GM19239 (cell line): ENCODE measurements at regions not wholly inside any gene's neighbourhood (a gene's known extent, or its start where the extent isn't known, plus 50 kb on each side); places are given as distances from the start of the nearest gene placed in this dataset.

Experiments used
- DNase-seq: peaks from one replicate; pipeline ENCODE4 v3.0.0; 2011; ENCODE audit warnings: low spot score; ENCODE audit not compliant: insufficient read length
- FAIRE-seq: peaks from 2 replicates; lab custom pipeline; 2011; peaks lifted over from hg19 to GRCh38; lab: Jason Lieb, UNC

DNA sequence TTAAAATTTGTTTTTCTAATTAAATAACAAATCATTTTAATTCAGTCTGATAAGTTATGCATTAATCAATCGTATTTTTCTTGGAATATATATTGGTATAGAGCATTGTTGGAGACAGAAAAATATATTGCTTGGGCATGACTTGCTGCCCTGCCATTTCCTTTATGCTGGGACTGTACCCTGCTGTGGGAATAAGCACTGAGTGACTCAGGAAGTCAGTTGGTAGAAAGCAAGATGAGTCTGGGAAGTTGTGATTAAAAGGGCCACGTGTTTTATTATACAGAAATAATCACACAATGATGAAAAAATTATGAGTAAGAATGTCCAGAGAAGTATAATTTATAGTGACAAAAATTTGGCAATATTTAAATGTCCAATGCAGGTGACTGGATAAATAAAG, 139.5 kb downstream of the KIF18A start:
- FAIRE-seq (no peak), DNase-seq (no peak)

DNA sequence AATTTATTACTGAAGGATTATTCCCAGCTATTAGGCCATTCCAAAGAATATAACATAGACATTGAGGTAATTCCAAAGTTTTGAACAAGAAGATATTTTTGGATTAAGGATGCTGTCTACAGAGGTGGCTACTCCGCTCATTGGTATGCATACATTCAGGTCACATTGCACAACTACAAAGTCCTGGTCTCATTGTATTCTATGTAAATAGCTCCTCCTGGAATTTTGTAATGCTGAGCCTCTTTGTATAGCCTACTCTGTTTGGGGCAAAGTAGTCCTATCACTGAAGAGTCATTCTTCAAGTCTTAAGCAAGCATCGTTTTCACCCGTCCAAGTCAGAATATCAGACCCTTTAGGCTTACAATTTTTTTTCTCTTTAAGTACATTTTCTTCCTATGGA, 142.4 kb downstream of the KIF18A start:
- FAIRE-seq = no peak
- no peak for DNase-seq

DNA sequence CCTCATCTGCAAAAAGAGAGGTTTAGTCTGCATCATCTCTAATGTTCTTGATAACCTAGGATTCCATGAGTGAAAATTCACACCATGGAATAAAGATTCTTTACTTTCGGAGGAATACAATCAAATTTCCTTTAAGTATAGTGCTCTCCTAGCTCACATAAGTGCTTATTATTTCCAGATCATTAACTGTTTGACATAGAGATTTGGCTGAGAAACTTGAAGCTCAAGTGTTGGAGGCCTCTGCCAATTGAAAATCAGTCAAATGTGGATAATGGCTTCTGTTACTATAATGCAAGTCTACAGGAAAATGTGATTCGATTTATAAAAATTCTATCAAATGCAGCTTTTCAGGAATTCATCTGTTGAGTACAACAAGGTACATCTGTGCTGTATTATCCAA, 144.6 kb downstream of the KIF18A start:
- no peak for FAIRE-seq
- DNase-seq = no peak

DNA sequence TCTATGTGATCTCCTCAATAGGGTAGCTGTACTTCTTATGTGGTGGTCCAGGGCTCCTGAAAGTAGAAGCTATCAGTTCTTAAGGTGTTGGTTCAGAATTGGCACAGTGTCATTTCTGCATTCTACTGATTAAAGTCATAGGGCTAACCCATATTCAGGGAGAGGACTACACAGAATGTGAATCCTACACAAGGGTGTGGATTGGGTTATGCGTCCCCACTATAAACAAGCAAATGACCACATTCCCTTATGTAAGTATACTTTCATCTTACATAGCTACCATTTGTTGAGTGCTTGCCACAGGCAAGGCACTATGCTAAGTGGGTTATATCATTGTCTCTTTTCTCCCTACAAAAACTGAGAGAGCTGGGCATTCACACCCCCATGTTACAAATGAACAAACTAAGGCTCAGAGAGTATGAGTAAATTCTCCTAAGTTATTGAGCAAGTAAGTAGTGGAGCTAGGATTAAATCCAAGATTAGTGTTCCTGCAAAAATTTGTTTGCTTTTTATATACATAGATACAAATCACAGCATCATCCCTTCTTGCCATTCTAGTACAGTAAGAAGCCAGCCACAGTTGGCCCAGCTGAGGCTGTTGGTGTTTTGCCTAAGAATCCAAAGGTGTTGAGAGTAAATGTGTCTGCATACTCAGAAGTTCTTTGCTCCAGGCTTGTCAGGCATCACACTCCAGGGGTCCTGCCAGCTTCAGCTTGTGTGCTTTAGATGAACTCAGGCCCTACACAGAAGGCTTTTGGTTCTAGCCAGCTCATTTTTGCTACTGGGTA, 157.8 kb downstream of the KIF18A start:
- no peak for DNase-seq
- FAIRE-seq = no peak

DNA sequence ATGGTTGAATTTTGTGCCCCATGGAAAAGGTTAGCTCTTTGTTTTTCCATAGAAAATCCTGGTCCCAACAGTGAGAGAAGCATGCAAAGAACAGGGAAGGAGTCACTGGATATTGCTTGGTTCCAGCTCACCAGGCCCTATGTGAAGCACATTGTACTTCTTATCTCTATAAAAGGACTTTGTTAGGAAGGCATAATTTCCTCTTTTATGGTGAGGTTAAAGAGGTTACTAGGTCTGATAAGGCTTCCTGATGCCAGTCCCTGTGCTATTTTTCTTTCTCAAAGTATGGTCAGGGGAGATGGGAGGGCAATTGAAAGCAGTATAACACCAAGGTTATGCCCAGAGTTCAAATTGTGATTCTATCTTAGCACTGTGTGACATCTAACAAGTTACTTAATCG, 162.6 kb downstream of the KIF18A start:
- FAIRE-seq (no peak), DNase-seq (no peak)

DNA sequence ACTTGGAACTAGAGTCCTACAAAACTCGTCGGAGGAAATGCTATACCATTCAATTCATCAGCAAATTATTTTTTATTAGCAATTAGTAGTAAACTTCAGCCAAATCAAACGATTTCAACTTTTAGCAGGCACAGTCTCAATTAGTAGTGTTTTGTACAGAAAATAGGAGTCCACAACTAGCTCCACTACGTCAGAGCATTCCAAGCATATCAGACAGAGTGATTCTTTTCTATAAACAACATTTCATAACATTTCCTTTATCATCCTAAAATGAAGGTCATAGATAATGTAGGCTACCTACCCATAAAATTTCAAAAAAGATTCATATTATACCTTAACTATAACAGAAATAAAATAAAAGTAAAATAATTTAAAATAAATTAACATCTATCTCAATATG, 169.9 kb downstream of the KIF18A start:
- FAIRE-seq (no peak), DNase-seq (no peak)

DNA sequence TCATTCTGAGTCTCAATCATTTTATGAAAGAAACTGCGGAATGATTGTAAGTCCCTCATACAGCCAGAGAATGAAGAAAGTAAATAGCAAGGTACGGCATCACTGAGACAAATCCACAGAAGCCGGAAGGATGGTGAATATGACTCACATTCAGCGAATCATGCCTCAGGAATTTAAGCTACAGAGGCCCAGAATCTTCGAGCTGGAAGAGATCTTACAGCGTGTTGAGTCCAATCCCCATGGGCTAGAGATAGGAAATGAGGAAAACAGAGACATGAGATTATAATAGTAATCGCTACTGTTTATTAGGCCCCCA, 173.2 kb downstream of the KIF18A start:
- FAIRE-seq = no peak

DNA sequence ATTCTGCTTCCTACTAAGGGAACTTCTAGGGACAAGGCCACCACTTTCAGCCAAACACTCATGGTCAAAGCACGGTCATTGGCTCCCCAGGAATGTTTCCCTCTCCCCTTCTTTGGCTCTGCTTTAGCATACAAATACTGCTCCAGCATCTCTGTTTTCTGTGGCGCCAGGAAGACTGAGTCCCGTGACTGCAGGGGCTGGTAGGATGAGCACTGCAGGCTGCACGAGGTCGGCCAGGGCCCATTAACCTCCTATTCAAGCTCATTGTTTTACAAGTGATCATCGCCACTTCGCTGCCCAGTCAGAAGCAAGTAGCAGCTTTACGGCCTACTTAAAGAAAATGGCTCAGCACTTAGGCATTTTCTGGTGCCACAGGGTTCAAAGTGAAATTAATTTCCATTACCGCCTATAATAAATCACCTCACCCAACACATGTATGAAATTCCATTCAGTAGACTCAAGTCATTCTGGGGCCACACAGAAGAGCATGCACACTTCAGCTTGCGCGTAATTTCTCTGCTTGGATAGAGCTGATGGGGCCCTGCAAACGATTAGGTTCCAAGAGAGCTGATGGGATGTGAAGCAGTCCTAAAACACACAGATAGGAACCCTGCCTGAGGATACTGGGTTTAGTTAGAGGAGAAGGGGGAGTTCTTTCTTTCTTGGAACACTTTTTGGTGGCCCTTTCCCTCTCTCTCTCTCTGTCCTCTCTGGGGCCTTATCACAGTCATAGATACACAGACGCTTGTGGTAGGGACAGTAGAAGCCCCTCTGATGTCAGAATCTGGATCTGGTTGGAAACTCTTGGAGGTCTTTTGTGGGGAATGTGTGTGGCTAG, 173.7 kb downstream of the KIF18A start:
- FAIRE-seq (no peak), DNase-seq (no peak)

More for the DNA sequence above, 173.2 kb downstream of the KIF18A start:
- no peak for DNase-seq

DNA sequence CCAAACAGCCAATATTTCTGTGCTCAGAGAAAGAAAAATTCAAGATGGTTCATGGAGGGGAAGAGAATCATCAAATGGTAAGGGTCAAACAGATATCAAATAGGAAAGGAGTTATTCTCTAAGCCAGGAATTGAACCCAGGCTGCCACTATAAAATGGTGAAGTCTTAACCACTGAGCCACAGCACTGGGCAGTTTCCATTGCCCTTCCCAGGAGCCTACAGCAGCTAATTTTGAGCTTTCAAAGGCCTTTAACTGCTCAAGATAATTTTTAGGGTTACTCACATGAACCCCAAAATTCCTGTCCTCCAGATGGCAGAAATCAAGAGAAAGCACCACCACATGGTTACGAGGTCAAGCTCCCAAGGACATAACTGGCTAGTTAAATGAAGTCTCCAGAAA, 176.2 kb downstream of the KIF18A start:
- no peak for DNase-seq
- FAIRE-seq = no peak

DNA sequence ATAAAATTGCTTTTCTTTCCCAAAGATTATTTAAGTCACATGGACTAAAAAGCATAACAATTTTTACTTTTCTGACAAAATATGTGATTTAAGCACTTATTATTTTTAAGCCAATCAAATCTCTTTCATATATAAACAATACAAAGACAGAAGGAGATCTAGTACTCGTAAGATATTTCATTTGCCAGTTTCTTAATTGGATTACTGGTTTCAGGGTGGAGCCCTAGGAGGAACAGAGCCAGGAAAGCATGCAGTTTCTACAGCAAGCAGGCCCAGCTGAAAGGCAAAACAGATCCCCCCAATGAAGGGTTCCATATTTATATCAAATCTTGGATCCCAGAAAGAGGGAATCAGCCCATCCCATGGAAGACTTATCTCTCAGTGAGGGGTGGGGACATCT, 177.0 kb downstream of the KIF18A start:
- DNase-seq = no peak
- FAIRE-seq = no peak

DNA sequence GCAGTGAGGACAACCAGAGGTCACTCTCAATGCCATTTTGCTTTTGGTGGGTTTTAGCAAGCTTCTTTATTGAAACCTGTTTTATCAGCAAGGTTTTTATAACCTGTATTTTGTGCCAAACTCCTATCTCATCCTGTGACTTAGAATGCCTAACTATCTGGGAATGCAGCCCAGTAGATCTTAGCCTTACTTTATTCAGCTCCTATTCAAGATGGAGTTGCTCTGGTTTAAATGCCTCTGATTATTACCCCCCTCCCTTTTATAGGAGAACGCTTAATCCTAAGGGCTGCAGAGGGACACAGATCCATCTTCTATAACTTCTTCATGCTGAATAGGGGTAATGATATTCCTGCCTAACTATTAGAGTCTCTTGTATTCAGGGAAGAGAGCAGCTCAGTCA, 179.1 kb downstream of the KIF18A start:
- DNase-seq = no peak
- FAIRE-seq = no peak

DNA sequence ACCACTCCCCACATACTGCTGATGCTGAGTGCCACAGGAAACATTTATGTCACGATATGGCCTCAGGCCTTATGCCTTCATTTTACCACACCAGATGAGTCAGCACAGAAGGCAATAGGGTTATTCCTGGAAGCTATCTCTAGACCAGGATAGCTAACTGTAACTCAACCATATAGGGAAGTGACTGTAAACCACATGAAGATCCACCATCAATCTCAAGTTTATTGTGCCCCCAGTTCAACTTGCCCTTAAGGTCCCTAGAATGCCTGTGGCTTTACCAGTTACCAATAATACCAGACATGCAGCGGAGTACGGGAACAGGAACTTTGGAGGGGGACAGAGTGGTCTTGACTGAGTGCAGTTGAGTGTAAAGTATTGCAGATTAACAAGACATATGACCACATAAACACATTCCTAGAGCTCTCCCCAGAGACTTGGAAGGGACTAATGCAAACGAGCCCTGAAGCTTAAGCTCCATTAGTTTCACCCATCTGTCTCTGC, 180.9 kb downstream of the KIF18A start:
- no peak for FAIRE-seq
- DNase-seq = no peak

DNA sequence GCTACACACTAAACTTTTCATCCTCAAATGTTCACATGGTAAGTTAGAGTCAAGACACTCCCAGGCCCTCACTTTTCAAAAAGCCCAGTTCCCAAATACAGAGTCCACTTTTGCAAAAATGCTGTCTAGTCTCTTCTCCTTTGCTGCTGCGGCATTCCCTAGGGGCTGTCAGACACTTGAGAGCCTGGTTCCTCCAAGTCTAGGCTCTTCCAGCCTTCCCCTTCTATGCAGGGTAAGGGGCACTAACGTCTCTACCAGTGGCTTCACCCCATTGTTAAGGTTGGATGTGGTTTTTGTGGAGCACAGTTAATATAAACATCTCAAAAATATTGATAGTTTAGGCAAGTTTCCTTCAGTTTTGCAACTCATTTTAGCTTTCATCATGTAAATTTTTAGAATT, 181.5 kb downstream of the KIF18A start:
- DNase-seq = no peak
- FAIRE-seq = no peak

DNA sequence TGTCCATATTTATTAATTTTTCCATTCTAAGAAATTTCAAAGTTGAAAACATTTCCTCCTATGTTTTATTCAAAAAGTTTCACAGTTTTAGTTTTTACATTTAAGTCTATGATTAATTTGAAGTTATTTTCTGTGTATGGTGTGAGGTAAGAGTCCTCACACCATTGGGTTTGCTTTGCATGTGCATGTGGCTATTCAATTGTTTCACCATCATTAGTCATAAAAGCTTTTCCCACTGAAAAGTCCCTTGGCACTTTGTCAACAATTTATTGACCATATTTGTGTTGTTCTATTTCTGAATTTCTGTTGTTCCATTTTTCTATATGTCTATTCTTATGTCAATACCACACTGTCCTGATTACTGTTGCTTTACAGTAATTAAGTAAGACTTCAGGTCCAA, 186.5 kb downstream of the KIF18A start:
- DNase-seq = no peak
- no peak for FAIRE-seq

DNA sequence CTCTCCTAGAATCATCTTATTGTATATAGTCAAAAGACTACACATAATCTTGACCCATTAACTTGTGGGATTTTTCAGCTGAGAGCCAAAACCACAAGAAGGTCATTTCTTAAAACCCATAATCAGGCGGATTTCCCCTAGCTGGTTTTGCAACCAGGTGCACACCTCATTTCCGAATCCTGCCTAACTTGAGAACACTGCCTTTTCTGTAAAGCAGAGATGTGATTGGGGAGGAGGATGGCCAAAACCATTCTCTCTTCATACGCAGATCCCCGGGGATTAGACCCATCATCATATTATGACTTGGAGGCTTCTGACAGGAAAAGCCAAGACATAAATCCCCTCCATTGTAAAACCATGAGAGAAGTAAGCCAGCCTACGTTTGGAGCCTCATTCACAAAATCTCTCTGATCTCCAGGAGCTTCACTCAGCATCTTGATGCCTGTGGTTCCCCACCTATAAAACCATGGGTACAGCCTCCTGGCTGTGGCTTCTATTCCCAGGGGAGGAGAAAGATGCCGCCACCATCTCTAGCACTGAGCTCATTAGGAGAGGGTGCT, 191.3 kb downstream of the KIF18A start:
- DNase-seq (peak; percentile 34), FAIRE-seq (peak; percentile 92)

DNA sequence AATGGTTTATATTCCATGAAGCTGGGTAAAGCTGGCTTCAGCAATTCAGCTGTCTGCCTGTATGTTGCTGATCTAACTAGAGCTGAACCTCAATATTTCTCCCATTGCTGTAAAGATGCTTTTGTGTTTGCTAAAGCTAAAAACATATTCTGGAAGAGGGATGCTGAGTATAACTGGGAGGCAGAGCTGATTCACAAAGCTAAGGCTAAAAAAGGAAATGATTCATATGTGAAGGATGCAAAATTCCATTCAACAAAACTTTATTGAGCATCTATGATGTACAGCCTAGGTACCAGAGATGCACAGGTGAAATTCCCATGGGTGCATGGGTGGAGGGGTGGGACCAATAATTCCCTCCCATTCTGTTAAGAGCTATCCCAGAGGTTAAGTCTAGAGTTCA, 193.9 kb downstream of the KIF18A start:
- DNase-seq (no peak), FAIRE-seq (no peak)

DNA sequence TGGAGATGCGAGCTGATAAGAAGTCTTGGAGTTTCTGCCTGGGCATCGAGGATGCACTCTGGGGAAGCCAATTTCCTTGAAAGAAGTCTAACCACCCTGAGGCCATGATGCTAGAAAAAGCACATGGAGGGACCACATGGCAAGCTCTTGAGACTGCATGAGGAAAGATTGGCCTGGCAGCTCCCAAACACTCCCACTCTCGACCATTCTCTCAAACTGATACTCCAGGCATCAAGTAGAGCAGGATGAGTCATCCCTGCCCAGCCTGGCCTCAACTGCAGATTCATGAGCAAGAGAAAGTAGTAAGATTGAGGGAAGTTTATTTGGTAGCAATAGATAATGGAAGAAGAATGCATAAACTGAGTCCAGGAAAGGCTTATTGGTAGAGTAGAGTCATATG, 194.3 kb downstream of the KIF18A start:
- DNase-seq = no peak
- FAIRE-seq = peak; percentile 21

DNA sequence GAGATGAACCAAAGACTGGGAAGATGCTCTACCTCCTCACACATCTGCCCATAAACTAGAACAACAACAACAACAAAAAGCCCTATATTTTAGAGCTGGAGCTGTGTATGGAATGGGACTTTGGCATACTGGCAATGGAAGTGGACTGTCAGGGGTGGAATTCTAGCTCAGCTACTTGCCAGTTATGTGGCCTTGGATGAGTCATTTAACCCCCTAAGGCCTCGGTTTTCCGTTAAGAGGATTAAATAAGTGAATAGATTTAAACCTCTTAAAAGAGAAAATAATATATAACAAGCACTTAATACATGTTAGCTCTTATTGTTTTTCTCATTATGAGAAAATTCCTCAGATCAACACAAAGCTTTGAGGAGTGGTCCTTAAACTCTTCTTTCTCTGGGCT, 195.0 kb downstream of the KIF18A start:
- FAIRE-seq (no peak), DNase-seq (no peak)

DNA sequence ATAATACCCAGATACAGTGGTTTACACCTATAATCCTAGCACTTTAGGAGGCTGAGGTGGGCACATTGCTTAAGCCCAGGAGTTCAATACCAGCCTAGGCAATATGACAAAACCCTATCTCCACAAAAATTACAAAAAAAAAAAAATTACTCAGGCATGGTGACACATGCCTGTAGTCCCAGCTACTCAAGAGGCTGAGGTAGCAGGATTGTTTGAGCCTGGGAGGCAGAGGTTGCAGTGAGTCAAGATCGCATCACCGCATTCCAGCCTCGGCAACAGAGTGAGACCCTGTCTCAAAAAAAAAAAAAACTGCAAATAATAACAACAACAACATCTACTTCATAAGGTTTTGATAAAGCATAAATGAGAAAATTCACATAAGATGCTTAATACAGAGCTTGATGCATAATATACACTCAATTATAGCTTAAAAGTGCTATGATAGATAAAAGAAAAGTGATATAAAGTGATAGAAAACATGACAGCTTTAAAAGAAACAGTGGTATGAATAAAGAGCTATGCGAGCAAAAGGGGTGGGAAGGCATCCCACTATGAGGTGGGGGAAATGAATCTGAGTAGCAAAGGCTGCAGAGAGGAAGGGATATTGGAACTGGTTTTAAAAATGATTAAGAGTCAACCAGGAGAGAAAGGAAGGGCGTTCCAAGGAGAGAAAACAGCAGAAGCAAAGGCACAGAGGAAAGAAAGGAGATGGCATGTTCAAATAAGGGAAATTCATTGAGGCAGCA, 197.6 kb downstream of the KIF18A start:
- FAIRE-seq (no peak), DNase-seq (no peak)

DNA sequence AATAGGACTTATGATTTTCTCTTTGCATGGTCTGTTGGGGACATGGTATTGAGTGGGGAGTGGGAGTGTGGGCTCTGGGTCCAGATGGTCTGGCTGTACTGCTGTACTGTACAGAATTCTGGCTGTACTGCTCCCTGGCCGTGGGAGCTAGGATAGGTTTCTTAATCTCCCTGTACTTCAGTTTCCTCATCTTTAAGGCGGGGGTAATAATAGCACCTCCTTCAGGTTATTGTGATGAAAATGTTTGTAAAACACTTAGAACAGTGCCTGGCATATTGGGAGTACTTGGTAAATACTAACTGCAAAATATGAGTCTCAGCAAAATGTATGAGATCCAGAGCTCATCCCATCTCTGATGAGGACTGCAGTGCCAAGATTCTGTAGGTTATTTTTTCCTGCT, 198.6 kb downstream of the KIF18A start:
- DNase-seq = no peak
- FAIRE-seq = no peak

DNA sequence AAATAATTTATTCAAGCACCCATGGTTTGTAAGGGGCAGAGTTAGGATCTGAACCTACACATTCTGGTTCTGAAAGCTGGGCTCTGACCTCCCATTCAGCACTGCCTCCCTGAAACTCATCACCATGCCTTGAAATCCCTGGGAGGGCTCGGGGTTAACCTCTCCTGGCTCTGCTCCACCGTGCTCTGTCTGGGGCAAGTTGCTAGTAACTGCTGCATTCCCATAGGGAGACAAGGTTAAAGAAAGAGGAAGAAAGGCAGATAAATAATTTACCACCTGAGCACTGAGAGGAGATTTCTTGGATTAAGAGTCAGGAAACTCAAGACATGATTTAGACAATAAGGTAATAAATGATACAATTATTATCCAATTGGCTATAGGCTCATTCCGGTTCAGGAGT, 199.3 kb downstream of the KIF18A start:
- FAIRE-seq (no peak), DNase-seq (no peak)
